Suppressor macrophage treated with lipopolysaccharide for 1 hour (primary cell): ENCODE measurements at regions not wholly inside any gene's neighbourhood (a gene's known extent, or its start where the extent isn't known, plus 50 kb on each side); places are given as distances from the start of the nearest gene placed in this dataset.

Experiments
- DNase-seq, 3 donors: peaks; one replicate each; pipeline ENCODE4 v3.0.0-alpha.2; 2020 to 2022

GRCh38 chr6:33950891-33951889, 147.4 kb upstream of the MLN start:
- no peak for DNase-seq

GRCh38 chr6:33950472-33950881, 146.7 kb upstream of the MLN start:
- DNase-seq = no peak

- no peak for DNase-seq
Measured at GRCh38 chr6:33949877-33950435, 146.2 kb upstream of the MLN start.

- no peak for DNase-seq
Measured at GRCh38 chr6:33949111-33949510, 145.3 kb upstream of the MLN start.

- no peak for DNase-seq
Measured at GRCh38 chr6:33947916-33948594, 144.3 kb upstream of the MLN start.

GRCh38 chr6:33947047-33947446, 143.2 kb upstream of the MLN start:
- DNase-seq = no peak

GRCh38 chr6:33945931-33946330, 142.1 kb upstream of the MLN start:
- no peak for DNase-seq

GRCh38 chr6:33944686-33945411, 141.0 kb upstream of the MLN start:
- no peak for DNase-seq

- DNase-seq = peak; percentile 67 to 81 (median 72)
Measured at GRCh38 chr6:33936886-33937285, 133.1 kb upstream of the MLN start.

GRCh38 chr6:33935439-33936080, 131.8 kb upstream of the MLN start:
- DNase-seq = no peak

- no peak for DNase-seq
Measured at GRCh38 chr6:33934731-33935270, 131.0 kb upstream of the MLN start.

- no peak for DNase-seq
Measured at GRCh38 chr6:33933101-33933500, 129.3 kb upstream of the MLN start.

- DNase-seq = no peak
Measured at GRCh38 chr6:33931799-33932198, 128.0 kb upstream of the MLN start.

- DNase-seq = no peak
Measured at GRCh38 chr6:33929575-33930288, 125.9 kb upstream of the MLN start.

- DNase-seq = peak; percentile 78 to 86 (median 83)
Measured at GRCh38 chr6:33927616-33928015, 123.8 kb upstream of the MLN start.

GRCh38 chr6:33927112-33927511, 123.3 kb upstream of the MLN start:
- no peak for DNase-seq

GRCh38 chr6:33926451-33926850, 122.6 kb upstream of the MLN start:
- DNase-seq = no peak

GRCh38 chr6:33925936-33926335, 122.1 kb upstream of the MLN start:
- no peak for DNase-seq

- no peak for DNase-seq
Measured at GRCh38 chr6:33925210-33925609, 121.4 kb upstream of the MLN start.

- peak in 1 of 3 donors; percentile 41 for DNase-seq
Measured at GRCh38 chr6:33924681-33925080, 120.9 kb upstream of the MLN start.

- no peak for DNase-seq
Measured at GRCh38 chr6:33923857-33924514, 120.2 kb upstream of the MLN start.
